ENCODE measurements at regions not wholly inside any gene's neighbourhood (a gene's known extent, or its start where the extent isn't known, plus 50 kb on each side); places are given as distances from the start of the nearest gene placed in this dataset.

- no peak for TF ChIP-seq CTCF (IDR thresholded peaks at IDR 0.05)
- no peak overlapping the region for H3K27ac Mint-ChIP-seq (ENCODE audit: unreplicated experiment)
- peaks cover 11% of the 10 kb centered on the region for H3K9me3 Mint-ChIP-seq (ENCODE audit: low read depth)
- no peak for DNase-seq (ENCODE audit: low spot score)
- no peak overlapping the region for H3K4me3 Mint-ChIP-seq (ENCODE audit: unreplicated experiment)
- peaks cover 8% of the 10 kb centered on the region for H3K4me1 Mint-ChIP-seq (ENCODE audit: low read depth)
- H3K36me3 Mint-ChIP-seq (ENCODE audit: low read depth), result no peaks in the 10 kb centered on the region
- H3K27me3 Mint-ChIP-seq (ENCODE audit: low read depth), result no peaks in the 10 kb centered on the region
Measured at GRCh38 chrX:40272776-40273175, 175.0 kb upstream of the BCOR start.

- Mint-ChIP-seq H3K9me3 (ENCODE audit: low read depth) (peaks cover 11% of the 10 kb centered on the region), H3K27me3 (ENCODE audit: low read depth) (no peaks in the 10 kb centered on the region), H3K4me3 (ENCODE audit: unreplicated experiment) (no peak overlapping the region)
Measured at GRCh38 chrX:40272141-40272540, 174.4 kb upstream of the BCOR start.

DNA sequence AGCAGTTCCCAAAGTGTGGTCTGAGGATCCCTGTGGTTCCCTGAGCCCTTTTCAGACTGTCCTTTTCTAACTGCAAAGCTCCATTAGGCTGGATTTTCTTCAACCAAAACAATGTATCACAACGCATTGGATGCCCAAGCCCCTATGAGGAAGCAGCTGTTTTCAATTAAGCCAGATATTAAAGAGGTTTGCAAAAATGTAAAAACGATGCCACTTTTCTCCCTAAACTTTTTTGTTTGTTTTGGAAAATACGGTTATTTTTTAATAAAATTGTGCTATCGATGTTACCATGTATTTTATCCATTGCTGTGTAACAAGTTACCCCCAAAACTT, 170.4 kb upstream of the BCOR start:
- H3K9me3 Mint-ChIP-seq (ENCODE audit: low read depth), result no peaks in the 10 kb centered on the region

More at GRCh38 chrX:40272141-40272540, 174.4 kb upstream of the BCOR start:
- Mint-ChIP-seq H3K4me1 (ENCODE audit: low read depth) (peaks cover 14% of the 10 kb centered on the region), H3K36me3 (ENCODE audit: low read depth) (no peaks in the 10 kb centered on the region), H3K27ac (ENCODE audit: unreplicated experiment) (no peak overlapping the region)
- TF ChIP-seq CTCF (IDR thresholded peaks at IDR 0.05), result no peak
- DNase-seq (ENCODE audit: low spot score), result no peak

DNA sequence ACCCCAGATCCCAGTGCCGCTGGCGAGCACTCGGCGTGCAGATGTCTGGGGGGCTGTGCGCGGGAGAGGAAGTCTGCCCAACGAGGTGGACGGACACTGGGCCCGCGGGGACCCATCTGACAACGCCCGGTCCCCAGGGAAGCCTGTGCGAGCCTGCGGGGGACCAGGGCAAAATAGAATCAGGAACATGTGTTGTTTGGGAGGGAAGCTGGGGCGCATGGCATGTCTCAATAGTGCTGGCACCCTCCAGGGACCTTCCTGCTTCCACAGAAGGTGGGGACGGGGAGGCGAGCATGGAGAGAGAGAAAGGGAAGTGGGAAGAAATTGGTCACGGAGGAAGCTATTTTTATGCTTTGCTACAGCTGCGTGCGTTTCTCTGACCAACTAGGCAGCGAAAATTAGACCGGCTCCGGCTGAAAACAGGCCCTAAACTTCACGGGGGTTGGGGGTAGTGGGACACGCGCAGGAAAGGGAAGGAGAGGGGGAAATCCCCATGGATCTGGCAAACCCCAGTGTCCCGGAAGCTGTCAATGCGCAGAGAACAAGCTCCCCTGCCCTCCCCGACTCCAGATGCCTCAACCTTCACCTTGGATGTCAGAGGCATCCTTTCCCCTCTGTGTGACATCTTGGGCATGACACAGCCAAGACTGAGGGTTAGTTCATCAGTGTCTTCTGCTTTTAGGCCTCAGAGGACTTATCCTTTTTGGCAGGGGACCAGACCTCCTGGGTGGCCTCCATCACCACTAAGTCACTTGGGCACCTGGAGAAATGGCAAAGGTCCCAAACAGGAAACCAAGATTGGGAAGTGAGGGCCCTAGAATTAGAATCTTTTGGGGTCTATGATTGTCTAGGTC, 169.8 kb upstream of the BCOR start:
- no peaks in the 10 kb centered on the region for H3K27me3 Mint-ChIP-seq (ENCODE audit: low read depth)
- no peaks in the 10 kb centered on the region for H3K36me3 Mint-ChIP-seq (ENCODE audit: low read depth)
- H3K9me3 Mint-ChIP-seq (ENCODE audit: low read depth), result no peaks in the 10 kb centered on the region
- H3K4me3 Mint-ChIP-seq (ENCODE audit: unreplicated experiment), result peak overlapping the region; percentile 72
- no peak for TF ChIP-seq CTCF (IDR thresholded peaks at IDR 0.05)
- H3K27ac Mint-ChIP-seq (ENCODE audit: unreplicated experiment), result peak overlapping the region; percentile 81
- DNase-seq (ENCODE audit: low spot score), result no peak
- H3K4me1 Mint-ChIP-seq (ENCODE audit: low read depth), result peaks cover 18% of the 10 kb centered on the region

More for the DNA sequence above, 170.4 kb upstream of the BCOR start:
- Mint-ChIP-seq H3K4me1 (ENCODE audit: low read depth) (peaks cover 14% of the 10 kb centered on the region), H3K4me3 (ENCODE audit: unreplicated experiment) (no peak overlapping the region), H3K27ac (ENCODE audit: unreplicated experiment) (no peak overlapping the region), H3K36me3 (ENCODE audit: low read depth) (no peaks in the 10 kb centered on the region), H3K27me3 (ENCODE audit: low read depth) (no peaks in the 10 kb centered on the region)
- no peak for TF ChIP-seq CTCF (IDR thresholded peaks at IDR 0.05)
- no peak for DNase-seq (ENCODE audit: low spot score)

DNA sequence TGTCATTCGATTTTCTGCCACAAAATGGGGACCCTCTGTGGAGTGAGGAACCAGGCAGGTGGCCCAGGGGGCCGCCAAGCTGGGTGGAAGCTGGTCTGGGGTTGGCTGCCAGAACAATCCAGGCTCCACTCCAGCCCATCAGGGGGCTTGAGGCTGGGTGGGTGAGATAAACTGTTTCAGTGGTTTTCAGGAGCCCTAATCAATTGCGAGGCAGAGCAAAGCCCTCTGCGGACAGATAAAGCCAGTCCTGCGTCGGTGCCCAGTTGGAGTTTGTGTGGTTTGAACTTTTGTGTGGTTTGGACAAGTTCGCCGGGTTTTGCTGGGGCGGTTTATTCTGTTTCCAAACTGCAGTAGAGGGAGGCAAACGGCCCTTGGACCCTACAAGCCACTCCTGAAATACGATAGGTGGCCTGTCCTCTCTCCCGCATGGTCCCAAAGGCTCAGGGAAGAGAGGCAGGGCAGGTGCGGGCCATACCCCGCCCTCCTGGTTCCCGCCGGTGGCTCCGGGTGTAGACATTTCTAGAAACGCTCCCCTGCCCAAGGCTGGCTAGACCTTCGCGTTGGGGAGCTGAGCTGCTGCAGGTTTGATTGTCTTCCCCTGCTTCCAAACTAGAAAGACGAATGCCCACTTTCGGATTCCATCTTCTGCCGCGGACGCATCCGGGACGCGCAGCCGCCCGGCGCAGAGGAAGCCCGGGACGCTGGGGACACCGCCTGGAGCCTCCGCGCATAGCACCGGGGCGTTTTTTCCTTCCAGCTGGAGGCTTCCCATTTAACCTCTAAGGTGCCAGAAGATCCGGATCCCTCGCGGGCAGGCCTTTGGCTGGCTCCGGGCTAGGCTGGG, 169.0 kb upstream of the BCOR start:
- TF ChIP-seq CTCF (IDR thresholded peaks at IDR 0.05), result peak; percentile 80
- Mint-ChIP-seq H3K9me3 (ENCODE audit: low read depth) (no peaks in the 10 kb centered on the region), H3K4me3 (ENCODE audit: unreplicated experiment) (peak overlapping the region; percentile 72), H3K27me3 (ENCODE audit: low read depth) (no peaks in the 10 kb centered on the region), H3K36me3 (ENCODE audit: low read depth) (no peaks in the 10 kb centered on the region), H3K27ac (ENCODE audit: unreplicated experiment) (peak overlapping the region; percentile 81), H3K4me1 (ENCODE audit: low read depth) (peaks cover 23% of the 10 kb centered on the region)
- no peak for DNase-seq (ENCODE audit: low spot score)
